Uterus (tissue), 2 donors: ENCODE measurements at regions not wholly inside any gene's neighbourhood (a gene's known extent, or its start where the extent isn't known, plus 50 kb on each side); places are given as distances from the start of the nearest gene placed in this dataset.

Source experiments
- CTCF ChIP-seq, 4 experiments: fragments of 200-600 bp in 2 of 4; fragments of 450-650 bp in 2 of 4; sonication (generic) in 2 of 4; IDR thresholded peaks; one replicate each; pipeline ENCODE4 v1.5.1; 2016 to 2019; ENCODE audit warnings: antibody characterized with exemption in 4 of 4, mild to moderate bottlenecking in 2 of 4, moderate library complexity in 1 of 4
- POLR2A ChIP-seq, 2 donors: fragments of 450-650 bp; IDR thresholded peaks; one replicate each; pipeline ENCODE4 v1.6.1; 2016; ENCODE audit warnings: antibody characterized with exemption in 2 of 2, mild to moderate bottlenecking in 1 of 2, moderate library complexity in 1 of 2

GRCh38 chr5:62729675-62730074 is 151.1 kb downstream of the LRRC70 start:
- TF ChIP-seq CTCF (IDR thresholded peaks at IDR 0.05), result no peak
- TF ChIP-seq POLR2A (IDR thresholded peaks at IDR 0.05), result no peak
